Left colon (tissue), 2 donors: ENCODE measurements at regions not wholly inside any gene's neighbourhood (a gene's known extent, or its start where the extent isn't known, plus 50 kb on each side); places are given as distances from the start of the nearest gene placed in this dataset.
"Not testable (repeated sequence)": the region's sequence is repeated elsewhere in the genome, so short reads cannot be mapped to it uniquely, and the experiment has no call there.

ENCODE experiments used
- ATAC-seq: fragments of 200-7000 bp; cut with Tn5 transposase; one replicate; pipeline ENCODE4 v1.9.1; 2020; ENCODE audit warnings: mild to moderate bottlenecking, moderate library complexity
- DNase-seq, 2 donors: peaks; one replicate each; pipeline ENCODE4 v3.0.0-alpha.2; 2020
- intact Hi-C, 2 donors: fragments of 100-400 bp; cut with DNase I in 1 of 2; cut with micrococcal nuclease in 1 of 2; formaldehyde crosslinking; loops; one replicate each; pipeline versions ENCODE4 v1.11.2 to v1.14.0; 2022; cut with DNase I, micrococcal nuclease
- donor health status: DM: no; HTN: no; CAD: no.
- donor health status: DM: yes; HTN: yes; CAD: no.

GRCh38 chr5:96196407-96196806 is 234.8 kb upstream of the ELL2 start:
- DNase-seq = no peak
- intact Hi-C loops = no loop called here
- no peak for ATAC-seq

- no peak for DNase-seq
- intact Hi-C loops = no loop called here
- no peak for ATAC-seq
Observed at GRCh38 chr5:96195123-96195522, 233.5 kb upstream of the ELL2 start.

GRCh38 chr5:96194593-96194992 is 232.9 kb upstream of the ELL2 start:
- DNase-seq = no peak
- no peak for ATAC-seq
- intact Hi-C loops = no loop called here

- DNase-seq (no peak), ATAC-seq (peak; percentile 86)
- intact Hi-C loops = no loop called here
Observed at GRCh38 chr5:96193946-96194345, 232.3 kb upstream of the ELL2 start.

GRCh38 chr5:96189987-96190386 is 228.3 kb upstream of the ELL2 start:
- ATAC-seq (no peak), DNase-seq (no peak)
- intact Hi-C loops = no loop called here

- DNase-seq (no peak), ATAC-seq (no peak)
- intact Hi-C loops = no loop called here
Observed at GRCh38 chr5:96189028-96189826, 227.6 kb upstream of the ELL2 start.

GRCh38 chr5:96187309-96188027 is 225.8 kb upstream of the ELL2 start:
- ATAC-seq (no peak), DNase-seq (no peak)
- intact Hi-C loops = no loop called here

GRCh38 chr5:96184510-96184909 is 222.9 kb upstream of the ELL2 start:
- intact Hi-C loops, ATAC-seq, DNase-seq: not testable (repeated sequence)

GRCh38 chr5:96180684-96181435 is 219.2 kb upstream of the ELL2 start:
- no peak for ATAC-seq
- intact Hi-C loops = no loop called here
- DNase-seq = no peak

GRCh38 chr5:96177303-96177869 is 215.7 kb upstream of the ELL2 start:
- intact Hi-C loops = no loop called here
- no peak for DNase-seq
- ATAC-seq = peak; percentile 83

- DNase-seq = no peak
- intact Hi-C loops = no loop called here
- no peak for ATAC-seq
Observed at GRCh38 chr5:96176022-96176421, 214.4 kb upstream of the ELL2 start.

GRCh38 chr5:96175090-96175489 is 213.4 kb upstream of the ELL2 start:
- intact Hi-C loops = no loop called here
- ATAC-seq (peak; percentile 28), DNase-seq (no peak)

GRCh38 chr5:96173366-96173765 is 211.7 kb upstream of the ELL2 start:
- no peak for DNase-seq
- ATAC-seq = no peak
- intact Hi-C loops = no loop called here

GRCh38 chr5:96172436-96172835 is 210.8 kb upstream of the ELL2 start:
- ATAC-seq (no peak), DNase-seq (no peak)
- intact Hi-C loops = no loop called here

- intact Hi-C loops, ATAC-seq, DNase-seq: not testable (repeated sequence)
Observed at GRCh38 chr5:96171973-96172372, 210.3 kb upstream of the ELL2 start.

- intact Hi-C loops, DNase-seq: not testable (repeated sequence)
Observed at GRCh38 chr5:96170481-96171125, 209.0 kb upstream of the ELL2 start.

GRCh38 chr5:96168833-96169232 is 207.2 kb upstream of the ELL2 start:
- DNase-seq = peak in 1 of 2 donors; percentile 45
- ATAC-seq, intact Hi-C loops: not testable (repeated sequence)

More at GRCh38 chr5:96170481-96171125, 209.0 kb upstream of the ELL2 start:
- ATAC-seq = not testable (repeated sequence)

- intact Hi-C loops = no loop called here
- DNase-seq = no peak
- no peak for ATAC-seq
Observed at GRCh38 chr5:96159043-96159442, 197.4 kb upstream of the ELL2 start.

GRCh38 chr5:96157841-96158291 is 196.2 kb upstream of the ELL2 start:
- DNase-seq = no peak
- peak; percentile 83 for ATAC-seq
- intact Hi-C loops = no loop called here
